Frontal cortex (tissue), 3 donors: ENCODE measurements at regions not wholly inside any gene's neighbourhood (a gene's known extent, or its start where the extent isn't known, plus 50 kb on each side); places are given as distances from the start of the nearest gene placed in this dataset.

Experiments
- DNase-seq, 2 donors: peaks; one replicate each; pipeline ENCODE4 v3.0.0; 2012; ENCODE audit warnings: low spot score in 2 of 2
- FAIRE-seq: peaks from 2 replicates; lab custom pipeline; 2012; peaks lifted over from hg19 to GRCh38; lab: Jason Lieb, UNC
- donor health status: control.
- donor health status: control.
- donor health status: control.

DNA sequence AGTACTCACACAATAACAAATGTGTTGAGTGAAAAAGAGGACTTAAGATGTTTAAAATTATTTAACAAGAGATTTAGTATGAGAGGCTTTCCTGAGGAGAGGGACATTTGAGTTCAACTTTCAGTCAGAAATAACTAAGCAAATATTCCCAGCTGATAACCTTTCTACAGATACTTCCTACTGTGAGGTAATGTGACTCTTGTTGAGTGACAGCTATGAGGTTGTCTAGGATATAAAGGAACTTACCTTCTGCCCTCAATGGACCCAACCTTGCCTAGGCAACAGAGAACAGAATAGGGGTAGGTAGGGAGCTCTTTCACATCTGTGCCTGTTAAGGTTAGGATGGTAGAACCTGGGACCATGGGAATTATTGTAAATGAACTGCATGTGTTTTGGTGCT lies 54.7 kb downstream of the GLUD2 start:
- FAIRE-seq (no peak), DNase-seq (no peak)

DNA sequence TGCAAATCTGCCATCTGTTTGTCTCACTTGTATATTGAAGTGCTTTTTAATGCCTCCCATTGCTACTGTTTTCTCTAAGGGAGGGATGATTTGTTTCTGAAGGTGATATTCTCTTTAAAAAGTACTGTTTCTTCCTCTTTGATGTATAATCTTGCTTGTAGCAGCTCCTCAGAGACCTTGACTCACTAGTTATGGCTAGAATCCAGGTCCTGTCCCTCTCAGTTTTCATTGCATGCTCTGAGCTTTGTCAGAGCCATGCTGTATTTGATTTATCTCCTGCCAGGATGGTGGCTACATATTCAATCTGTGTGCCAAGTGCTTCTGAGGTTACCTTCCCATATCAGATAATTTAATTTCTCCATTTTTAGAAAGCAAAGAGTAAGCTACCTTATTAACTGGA lies 56.0 kb downstream of the GLUD2 start:
- DNase-seq (no peak), FAIRE-seq (no peak)

GRCh38 chrX:121106484-121107235 lies 59.2 kb downstream of the GLUD2 start:
- FAIRE-seq (no peak), DNase-seq (no peak)

GRCh38 chrX:121109986-121110385 lies 62.6 kb downstream of the GLUD2 start:
- FAIRE-seq (no peak), DNase-seq (no peak)

- DNase-seq (no peak), FAIRE-seq (no peak)
These were observed 63.1 kb downstream of the GLUD2 start for GRCh38 chrX:121110536-121110935.

DNA sequence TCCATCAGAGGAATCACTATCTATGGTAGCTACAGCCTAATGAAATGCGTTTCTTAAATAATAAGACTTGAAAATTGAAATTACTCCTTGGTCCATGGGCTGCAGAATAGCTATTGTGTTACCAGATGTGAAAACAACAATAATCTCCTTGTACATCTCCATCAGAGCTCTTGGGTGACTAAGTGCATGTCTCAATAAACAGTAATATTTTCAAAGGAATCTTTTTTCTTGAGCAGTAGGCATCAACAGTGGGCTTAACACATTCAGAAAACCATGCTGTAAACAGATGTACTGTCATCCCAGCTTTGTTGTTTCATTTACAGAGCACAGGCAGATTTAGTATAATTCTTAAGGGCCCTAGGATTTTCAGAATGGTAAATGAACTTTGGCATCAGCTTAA lies 67.3 kb downstream of the GLUD2 start:
- no peak for DNase-seq

GRCh38 chrX:121120690-121121605 lies 73.5 kb downstream of the GLUD2 start:
- no peak for FAIRE-seq
- DNase-seq = no peak

More for the DNA sequence above, 67.3 kb downstream of the GLUD2 start:
- FAIRE-seq = no peak

DNA sequence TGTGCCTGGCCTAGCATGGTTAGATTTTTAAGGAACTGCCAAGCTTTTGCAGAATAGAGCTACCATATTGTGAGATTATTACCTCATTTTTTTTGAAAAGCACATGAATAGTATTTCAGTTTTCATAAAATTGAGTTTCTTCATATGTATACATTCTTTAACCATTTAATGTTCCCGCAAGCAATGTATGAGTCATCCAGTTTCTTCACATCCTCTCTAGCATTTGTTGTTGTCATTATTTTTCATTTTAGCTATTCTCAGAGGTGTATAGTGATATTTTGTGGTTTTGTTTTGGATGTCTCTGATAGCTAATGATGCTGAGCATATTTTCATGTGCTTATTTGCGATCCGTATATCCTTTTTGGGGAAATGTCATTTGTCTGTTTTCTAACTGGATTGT lies 74.9 kb downstream of the GLUD2 start:
- DNase-seq = no peak
- FAIRE-seq = no peak

GRCh38 chrX:121128925-121129877 lies 81.8 kb downstream of the GLUD2 start:
- no peak for FAIRE-seq
- no peak for DNase-seq

GRCh38 chrX:121132675-121133074 lies 85.3 kb downstream of the GLUD2 start:
- DNase-seq (no peak), FAIRE-seq (no peak)

- no peak for DNase-seq
- FAIRE-seq = no peak
These were observed 88.2 kb downstream of the GLUD2 start for GRCh38 chrX:121135488-121136207.

GRCh38 chrX:121146059-121146628 lies 98.7 kb downstream of the GLUD2 start:
- DNase-seq (no peak), FAIRE-seq (no peak)

GRCh38 chrX:121150217-121150616 lies 102.8 kb downstream of the GLUD2 start:
- FAIRE-seq (no peak), DNase-seq (no peak)

- no peak for FAIRE-seq
- no peak for DNase-seq
These were observed 103.9 kb downstream of the GLUD2 start for GRCh38 chrX:121151293-121151692.

GRCh38 chrX:121154858-121155404 lies 107.5 kb downstream of the GLUD2 start:
- FAIRE-seq (no peak), DNase-seq (no peak)

- no peak for FAIRE-seq
- DNase-seq = no peak
These were observed 113.6 kb downstream of the GLUD2 start for GRCh38 chrX:121160987-121161386.

- FAIRE-seq (no peak), DNase-seq (no peak)
These were observed 114.1 kb downstream of the GLUD2 start for GRCh38 chrX:121161501-121161933.

- no peak for DNase-seq
- FAIRE-seq = no peak
These were observed 116.0 kb downstream of the GLUD2 start for GRCh38 chrX:121163443-121163842.

- no peak for FAIRE-seq
- no peak for DNase-seq
These were observed 118.5 kb downstream of the GLUD2 start for GRCh38 chrX:121165930-121166359.
